CD14-positive monocyte (primary cell): ENCODE measurements at regions not wholly inside any gene's neighbourhood (a gene's known extent, or its start where the extent isn't known, plus 50 kb on each side); places are given as distances from the start of the nearest gene placed in this dataset.

Experiments
- DNase-seq, 3 donors: peaks; one replicate each; pipeline ENCODE4 v3.0.0-alpha.2; 2011 to 2022
- H2AFZ ChIP-seq: 2 replicates; pipeline ENCODE4 v1.6.0; 2012; ENCODE audit warnings: mild to moderate bottlenecking, low read depth, low read length, inconsistent platforms; ENCODE audit not compliant: insufficient read depth, poor library complexity, severe bottlenecking
- H3K27ac ChIP-seq, 2 donors: 1 replicate in 1 of 2; 2 replicates in 1 of 2; pipeline ENCODE4 v1.5.1; 2012 to 2013; ENCODE audit warnings: low read length in 2 of 2, control low read depth in 1 of 2, inconsistent platforms in 1 of 2, low read depth in 1 of 2, mild to moderate bottlenecking in 1 of 2
- H3K27me3 ChIP-seq, 2 donors: one replicate each; pipeline versions ENCODE4 v1.6.0 to v1.6.1; 2011 to 2013; ENCODE audit warnings: low read length in 2 of 2; ENCODE audit not compliant: control insufficient read depth in 2 of 2, insufficient read depth in 2 of 2
- H3K36me3 ChIP-seq, 2 donors: replicated peaks in 1 of 2; 1 replicate in 1 of 2; 2 replicates in 1 of 2; pipeline versions ENCODE4 v1.5.1 to v1.6.1; 2012 to 2013; ENCODE audit warnings: low read length in 2 of 2, control low read depth in 1 of 2, inconsistent platforms in 1 of 2, mild to moderate bottlenecking in 1 of 2; ENCODE audit not compliant: insufficient read depth in 2 of 2, control insufficient read depth in 1 of 2
- H3K4me1 ChIP-seq, 2 donors: 1 replicate in 1 of 2; 2 replicates in 1 of 2; pipeline versions ENCODE4 v1.5.1 to v1.6.1; 2012 to 2013; ENCODE audit warnings: low read length in 2 of 2, control low read depth in 1 of 2, inconsistent platforms in 1 of 2, mild to moderate bottlenecking in 1 of 2, moderate library complexity in 1 of 2; ENCODE audit not compliant: insufficient read depth in 2 of 2, control insufficient read depth in 1 of 2
- H3K4me2 ChIP-seq: replicated peaks from 2 replicates; pipeline ENCODE3; 2012; ENCODE audit warnings: low read length, moderate library complexity, mild to moderate bottlenecking; ENCODE audit not compliant: poor library complexity, severe bottlenecking; ENCODE audit errors: extremely low read depth
- H3K4me3 ChIP-seq, 3 experiments: fragments of 200-600 bp in 1 of 3; sonication (generic) in 1 of 3; replicated peaks in 1 of 3; 1 replicate in 2 of 3; 2 replicates in 1 of 3; pipeline ENCODE4 v1.5.1; 2011 to 2013; ENCODE audit warnings: low read length in 3 of 3, mild to moderate bottlenecking in 3 of 3, control low read depth in 2 of 3, low read depth in 2 of 3, inconsistent platforms in 1 of 3, moderate library complexity in 1 of 3
- H3K79me2 ChIP-seq: 2 replicates; pipeline ENCODE4 v1.6.0; 2012; ENCODE audit warnings: mild to moderate bottlenecking, control low read depth, inconsistent platforms, low read length, moderate library complexity; ENCODE audit not compliant: insufficient read depth
- H3K9ac ChIP-seq: 2 replicates; pipeline ENCODE4 v1.6.0; 2017; ENCODE audit warnings: low read length, mild to moderate bottlenecking; ENCODE audit not compliant: insufficient read depth, poor library complexity, severe bottlenecking
- H3K9me3 ChIP-seq, 2 donors: replicated peaks in 1 of 2; 1 replicate in 1 of 2; 2 replicates in 1 of 2; pipeline versions ENCODE4 v1.5.1 to v1.6.1; 2012 to 2013; ENCODE audit warnings: low read length in 2 of 2, control low read depth in 1 of 2; ENCODE audit not compliant: control insufficient read depth in 1 of 2, insufficient read depth in 1 of 2
- H4K20me1 ChIP-seq: 2 replicates; pipeline ENCODE4 v1.6.0; 2012; ENCODE audit warnings: mild to moderate bottlenecking, low read length, control low read depth, moderate library complexity; ENCODE audit not compliant: insufficient read depth
- H3K27ac Mint-ChIP-seq, 7 donors: one replicate each; pipeline ENCODE4 v1.8.0; 2020; ENCODE audit warnings: mild to moderate bottlenecking in 7 of 7, mixed read lengths in 7 of 7, moderate library complexity in 6 of 7, inconsistent platforms in 2 of 7
- H3K27me3 Mint-ChIP-seq, 3 donors: one replicate each; pipeline ENCODE4 v1.8.0; 2021 to 2022; ENCODE audit warnings: low read depth in 3 of 3, mild to moderate bottlenecking in 3 of 3, mixed read lengths in 3 of 3, moderate library complexity in 3 of 3, inconsistent platforms in 1 of 3
- H3K36me3 Mint-ChIP-seq, 2 donors: one replicate each; pipeline ENCODE4 v1.8.0; 2020; ENCODE audit warnings: mixed read lengths in 2 of 2, inconsistent platforms in 1 of 2, mild to moderate bottlenecking in 1 of 2
- H3K4me1 Mint-ChIP-seq: one replicate; pipeline ENCODE4 v1.8.0; 2020; ENCODE audit warnings: mild to moderate bottlenecking, mixed read lengths
- H3K4me3 Mint-ChIP-seq, 2 donors: one replicate each; pipeline ENCODE4 v1.8.0; 2020; ENCODE audit warnings: mild to moderate bottlenecking in 2 of 2, mixed read lengths in 2 of 2, moderate library complexity in 1 of 2
- H3K9me3 Mint-ChIP-seq, 7 donors: one replicate each; pipeline ENCODE4 v1.8.0; 2020 to 2022; ENCODE audit warnings: mixed read lengths in 7 of 7, mild to moderate bottlenecking in 6 of 7, moderate library complexity in 6 of 7, inconsistent platforms in 2 of 7
- WGBS: methylation state at CpG from one replicate; pipeline ENCODE4 v1.1.5; 2013; ENCODE audit warnings: missing lambda C conversion rate; ENCODE audit not compliant: insufficient coverage; 5-methylcytosine and 5-hydroxymethylcytosine counted together
- intact Hi-C, 2 donors: fragments of 100-400 bp; cut with micrococcal nuclease; formaldehyde crosslinking; loops; one replicate each; pipeline versions ENCODE4 v1.15.0 to v1.15.1; 2023
- TF ChIP-seq, protein P1 (sequence below): fragments of 200-600 bp; IDR thresholded peaks from one replicate; pipeline ENCODE4 v1.8.0; 2022; ENCODE audit warnings: antibody characterized with exemption, mild to moderate bottlenecking

DNA sequence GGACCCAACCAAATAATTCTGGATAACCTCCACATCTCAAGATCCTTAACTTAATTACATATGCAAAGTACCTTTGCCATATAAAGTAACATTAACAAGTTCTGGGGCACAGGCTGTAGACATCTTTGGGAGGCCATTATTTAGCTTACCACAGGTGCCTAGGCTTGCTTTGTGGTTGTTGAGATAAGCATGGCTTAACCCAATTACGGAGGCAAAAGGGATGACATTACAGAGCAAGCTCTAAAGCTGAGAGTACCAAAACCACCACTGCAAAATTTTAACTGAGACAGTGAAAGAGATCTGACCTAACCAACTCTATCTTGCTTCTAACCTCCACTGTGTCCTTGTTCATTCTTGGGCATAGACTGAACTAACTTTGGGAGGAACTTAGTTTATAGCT, 502.9 kb upstream of the ATXN8OS start:
- no peak for DNase-seq
- intact Hi-C loops: no loop called here
- Histone ChIP-seq H3K9me3 (peaks cover 9 to 15% of the 10 kb centered on the region in 2 donors), H3K9ac (no peak overlapping the region), H3K4me1 (no peaks in the 10 kb centered on the region), H3K27ac (no peak overlapping the region), H2AFZ (no peak overlapping the region), H3K4me2 (no peak overlapping the region), H4K20me1 (no peaks in the 10 kb centered on the region), H3K36me3 (no peaks in the 10 kb centered on the region), H3K4me3 (no peak overlapping the region), H3K79me2 (no peaks in the 10 kb centered on the region), H3K27me3 (no peaks in the 10 kb centered on the region)
- Mint-ChIP-seq H3K36me3 (no peaks in the 10 kb centered on the region), H3K4me3 (no peak overlapping the region), H3K27ac (no peak overlapping the region), H3K27me3 (no peaks in the 10 kb centered on the region), H3K9me3 (peaks cover 0 to 15% (median 5%) of the 10 kb centered on the region in 7 donors), H3K4me1 (no peaks in the 10 kb centered on the region)
- TF ChIP-seq, protein P1, sequence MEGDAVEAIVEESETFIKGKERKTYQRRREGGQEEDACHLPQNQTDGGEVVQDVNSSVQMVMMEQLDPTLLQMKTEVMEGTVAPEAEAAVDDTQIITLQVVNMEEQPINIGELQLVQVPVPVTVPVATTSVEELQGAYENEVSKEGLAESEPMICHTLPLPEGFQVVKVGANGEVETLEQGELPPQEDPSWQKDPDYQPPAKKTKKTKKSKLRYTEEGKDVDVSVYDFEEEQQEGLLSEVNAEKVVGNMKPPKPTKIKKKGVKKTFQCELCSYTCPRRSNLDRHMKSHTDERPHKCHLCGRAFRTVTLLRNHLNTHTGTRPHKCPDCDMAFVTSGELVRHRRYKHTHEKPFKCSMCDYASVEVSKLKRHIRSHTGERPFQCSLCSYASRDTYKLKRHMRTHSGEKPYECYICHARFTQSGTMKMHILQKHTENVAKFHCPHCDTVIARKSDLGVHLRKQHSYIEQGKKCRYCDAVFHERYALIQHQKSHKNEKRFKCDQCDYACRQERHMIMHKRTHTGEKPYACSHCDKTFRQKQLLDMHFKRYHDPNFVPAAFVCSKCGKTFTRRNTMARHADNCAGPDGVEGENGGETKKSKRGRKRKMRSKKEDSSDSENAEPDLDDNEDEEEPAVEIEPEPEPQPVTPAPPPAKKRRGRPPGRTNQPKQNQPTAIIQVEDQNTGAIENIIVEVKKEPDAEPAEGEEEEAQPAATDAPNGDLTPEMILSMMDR: no peak
- WGBS: 60% methylated on average over 1 of the region's 1 CpG

DNA sequence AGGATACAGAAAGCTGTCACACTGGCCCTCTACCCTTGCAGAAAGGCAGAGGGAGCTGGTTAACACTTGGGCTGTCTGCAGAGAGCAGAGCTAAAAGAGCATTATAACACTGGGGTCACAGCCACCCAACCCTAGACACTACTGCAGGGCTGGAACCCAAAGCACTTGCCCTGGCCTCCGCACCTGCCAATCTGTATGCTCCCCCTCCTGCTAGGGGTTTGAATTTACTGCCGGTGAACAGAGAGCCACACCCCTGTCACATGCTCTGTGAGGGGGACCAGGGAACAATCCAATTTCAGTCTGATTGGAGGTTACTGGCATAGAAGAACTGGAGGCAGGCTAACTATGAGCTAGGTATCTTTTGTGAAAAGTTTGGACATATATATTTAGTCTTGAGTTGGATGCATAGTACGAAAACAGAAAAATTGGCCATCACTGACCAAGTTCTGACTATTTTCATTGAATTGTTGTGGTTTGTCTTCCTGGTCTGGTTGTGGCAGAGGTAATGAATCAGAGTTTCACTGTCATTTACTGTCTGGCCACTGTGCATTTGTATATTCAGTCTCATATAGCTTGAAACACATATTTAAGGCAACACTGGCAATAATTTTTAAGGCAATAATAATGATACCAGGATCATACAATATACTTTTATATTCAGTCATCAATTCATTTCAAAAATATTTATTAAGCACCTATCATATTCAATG, 504.3 kb upstream of the ATXN8OS start:
- H3K79me2 ChIP-seq: no peaks in the 10 kb centered on the region
- peak overlapping the region in 2 of 7 donors; percentile 33 to 70 for H3K27ac Mint-ChIP-seq
- H3K9me3 Mint-ChIP-seq: peaks cover 0 to 18% (median 8%) of the 10 kb centered on the region in 7 donors
- intact Hi-C loops: no loop called here
- WGBS: 100% methylated on average over 1 of the region's 3 CpGs
- no peak overlapping the region for H3K4me3 ChIP-seq
- TF ChIP-seq, protein P1: no peak
- no peaks in the 10 kb centered on the region for H4K20me1 ChIP-seq
- no peak overlapping the region for H3K4me2 ChIP-seq
- H3K27me3 ChIP-seq: no peaks in the 10 kb centered on the region
- H3K36me3 Mint-ChIP-seq: no peaks in the 10 kb centered on the region
- H3K4me1 ChIP-seq: no peaks in the 10 kb centered on the region
- DNase-seq: no peak
- no peak overlapping the region for H3K4me3 Mint-ChIP-seq
- H3K4me1 Mint-ChIP-seq: no peaks in the 10 kb centered on the region
- H3K36me3 ChIP-seq: no peaks in the 10 kb centered on the region
- no peak overlapping the region for H3K9ac ChIP-seq
- H2AFZ ChIP-seq: no peak overlapping the region
- no peak overlapping the region for H3K27ac ChIP-seq
- H3K27me3 Mint-ChIP-seq: no peaks in the 10 kb centered on the region
- H3K9me3 ChIP-seq: peaks cover 9 to 15% of the 10 kb centered on the region in 2 donors
